Esophagus muscularis mucosa (tissue), 3 donors: ENCODE measurements at regions not wholly inside any gene's neighbourhood (a gene's known extent, or its start where the extent isn't known, plus 50 kb on each side); places are given as distances from the start of the nearest gene placed in this dataset.

Source experiments
- CTCF ChIP-seq, 3 experiments: fragments of 200-600 bp in 2 of 3; fragments of 450-650 bp in 1 of 3; sonication (generic) in 2 of 3; IDR thresholded peaks; one replicate each; pipeline ENCODE4 v1.5.1; 2017 to 2019; ENCODE audit warnings: antibody characterized with exemption in 3 of 3, mild to moderate bottlenecking in 2 of 3, moderate library complexity in 1 of 3
- POLR2A ChIP-seq: fragments of 450-650 bp; IDR thresholded peaks from one replicate; pipeline ENCODE4 v1.6.1; 2017; ENCODE audit warnings: antibody characterized with exemption, moderate library complexity, mild to moderate bottlenecking, low read depth
- POLR2AphosphoS5 ChIP-seq, 2 donors: sonication (generic); formaldehyde crosslinking; IDR thresholded peaks; one replicate each; pipeline ENCODE4 v1.6.1; 2017; ENCODE audit warnings: antibody characterized with exemption in 2 of 2

GRCh38 chr2:146123256-146123655 is 1603.3 kb upstream of the ZEB2 start:
- TF ChIP-seq CTCF (IDR thresholded peaks at IDR 0.05), result no peak
- no peak for TF ChIP-seq POLR2AphosphoS5 (IDR thresholded peaks at IDR 0.05)
- TF ChIP-seq POLR2A, result no peak
